Right lung (tissue), 2 donors: ENCODE measurements at regions not wholly inside any gene's neighbourhood (a gene's known extent, or its start where the extent isn't known, plus 50 kb on each side); places are given as distances from the start of the nearest gene placed in this dataset.

Experiments used
- DNase-seq, 2 donors: peaks; one replicate each; pipeline ENCODE4 v3.0.0-alpha.2; 2013

- no peak for DNase-seq
These were observed 1339.7 kb upstream of the CDH6 start for GRCh38 chr5:29853711-29854220.

- DNase-seq, result no peak
These were observed 1341.2 kb upstream of the CDH6 start for GRCh38 chr5:29852329-29852728.

GRCh38 chr5:29845206-29845605, 1348.3 kb upstream of the CDH6 start:
- no peak for DNase-seq

GRCh38 chr5:29833394-29833793, 1360.1 kb upstream of the CDH6 start:
- no peak for DNase-seq

- no peak for DNase-seq
These were observed 1371.0 kb upstream of the CDH6 start for GRCh38 chr5:29822521-29822920.

GRCh38 chr5:29811914-29812679, 1381.4 kb upstream of the CDH6 start:
- no peak for DNase-seq

- no peak for DNase-seq
These were observed 1387.7 kb upstream of the CDH6 start for GRCh38 chr5:29805804-29806203.

- no peak for DNase-seq
These were observed 1392.7 kb upstream of the CDH6 start for GRCh38 chr5:29800752-29801151.

- no peak for DNase-seq
These were observed 1397.5 kb upstream of the CDH6 start for GRCh38 chr5:29796013-29796412.

- DNase-seq, result no peak
These were observed 1398.3 kb upstream of the CDH6 start for GRCh38 chr5:29795096-29795652.

- no peak for DNase-seq
These were observed 1399.2 kb upstream of the CDH6 start for GRCh38 chr5:29794141-29794787.

- DNase-seq, result no peak
These were observed 1403.2 kb upstream of the CDH6 start for GRCh38 chr5:29790281-29790680.

- no peak for DNase-seq
These were observed 1413.1 kb upstream of the CDH6 start for GRCh38 chr5:29780401-29780800.

- no peak for DNase-seq
These were observed 1414.3 kb upstream of the CDH6 start for GRCh38 chr5:29779141-29779540.

- no peak for DNase-seq
These were observed 1416.1 kb upstream of the CDH6 start for GRCh38 chr5:29777373-29777772.

- DNase-seq, result no peak
These were observed 1422.5 kb upstream of the CDH6 start for GRCh38 chr5:29770936-29771335.

- no peak for DNase-seq
These were observed 1424.0 kb upstream of the CDH6 start for GRCh38 chr5:29769474-29769873.

GRCh38 chr5:29758986-29759421, 1434.5 kb upstream of the CDH6 start:
- DNase-seq, result no peak

GRCh38 chr5:29750453-29750852, 1443.0 kb upstream of the CDH6 start:
- DNase-seq, result no peak

- no peak for DNase-seq
These were observed 1448.9 kb upstream of the CDH6 start for GRCh38 chr5:29744618-29745017.

- no peak for DNase-seq
These were observed 1472.5 kb upstream of the CDH6 start for GRCh38 chr5:29720954-29721353.

GRCh38 chr5:29719171-29719570, 1474.3 kb upstream of the CDH6 start:
- no peak for DNase-seq

- DNase-seq, result no peak
These were observed 1478.3 kb upstream of the CDH6 start for GRCh38 chr5:29715167-29715566.
